Astrocyte (in vitro differentiated cells and primary cell): ENCODE measurements at regions not wholly inside any gene's neighbourhood (a gene's known extent, or its start where the extent isn't known, plus 50 kb on each side); places are given as distances from the start of the nearest gene placed in this dataset.
"Not testable (repeated sequence)": the region's sequence is repeated elsewhere in the genome, so short reads cannot be mapped to it uniquely, and the experiment has no call there.

Experiments used
- CTCF ChIP-seq: IDR thresholded peaks from 2 replicates; pipeline ENCODE4 v1.5.1; 2011; ENCODE audit warnings: low read depth, mild to moderate bottlenecking, inconsistent platforms, low read length, moderate library complexity; ENCODE audit not compliant: insufficient read depth
- EZH2 ChIP-seq: IDR thresholded peaks from 2 replicates; pipeline ENCODE4 v1.6.1; 2012; ENCODE audit warnings: mild to moderate bottlenecking, low read length, inconsistent platforms; ENCODE audit not compliant: insufficient read depth

DNA sequence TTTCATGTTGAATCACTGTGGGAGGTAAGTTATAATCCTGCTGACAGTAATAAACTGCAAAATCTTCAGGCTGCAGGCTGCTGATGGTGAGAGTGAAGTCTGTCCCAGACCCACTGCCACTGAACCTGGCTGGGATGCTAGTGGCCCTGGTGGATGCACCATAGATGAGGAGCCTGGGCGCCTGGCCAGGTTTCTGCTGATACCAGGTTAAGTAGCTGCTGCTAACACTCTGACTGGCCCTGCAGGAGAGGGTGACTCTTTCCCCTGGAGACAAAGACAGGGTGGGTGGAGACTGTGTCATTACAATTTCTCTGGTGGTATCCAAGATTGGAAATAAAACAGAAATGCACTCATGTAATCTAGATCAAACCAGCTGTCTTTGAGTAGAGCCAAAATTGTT, 287.0 kb downstream of the RPIA start:
- TF ChIP-seq CTCF, EZH2: not testable (repeated sequence)
